ENCODE measurements at regions not wholly inside any gene's neighbourhood (a gene's known extent, or its start where the extent isn't known, plus 50 kb on each side); places are given as distances from the start of the nearest gene placed in this dataset.

GRCh38 chr15:45773149-45773548 is 138.3 kb downstream of the SQOR start:
- no peak for TF ChIP-seq POLR2A (IDR thresholded peaks at IDR 0.05; ENCODE audit: extremely low read depth, insufficient read length)
- no peak for TF ChIP-seq CTCF (IDR thresholded peaks at IDR 0.05; ENCODE audit: low read depth, low read length)
- TF ChIP-seq MAX (IDR thresholded peaks at IDR 0.05; ENCODE audit: low read depth, low read length): no peak
